GM12872 (cell line): ENCODE measurements at regions not wholly inside any gene's neighbourhood (a gene's known extent, or its start where the extent isn't known, plus 50 kb on each side); places are given as distances from the start of the nearest gene placed in this dataset.

ENCODE experiments used
- TF ChIP-seq, protein P1 (sequence below): IDR thresholded peaks from 3 replicates; pipeline ENCODE4 v1.5.1; 2011; ENCODE audit warnings: low read depth, mild to moderate bottlenecking, low read length, moderate library complexity; ENCODE audit not compliant: insufficient read depth

DNA sequence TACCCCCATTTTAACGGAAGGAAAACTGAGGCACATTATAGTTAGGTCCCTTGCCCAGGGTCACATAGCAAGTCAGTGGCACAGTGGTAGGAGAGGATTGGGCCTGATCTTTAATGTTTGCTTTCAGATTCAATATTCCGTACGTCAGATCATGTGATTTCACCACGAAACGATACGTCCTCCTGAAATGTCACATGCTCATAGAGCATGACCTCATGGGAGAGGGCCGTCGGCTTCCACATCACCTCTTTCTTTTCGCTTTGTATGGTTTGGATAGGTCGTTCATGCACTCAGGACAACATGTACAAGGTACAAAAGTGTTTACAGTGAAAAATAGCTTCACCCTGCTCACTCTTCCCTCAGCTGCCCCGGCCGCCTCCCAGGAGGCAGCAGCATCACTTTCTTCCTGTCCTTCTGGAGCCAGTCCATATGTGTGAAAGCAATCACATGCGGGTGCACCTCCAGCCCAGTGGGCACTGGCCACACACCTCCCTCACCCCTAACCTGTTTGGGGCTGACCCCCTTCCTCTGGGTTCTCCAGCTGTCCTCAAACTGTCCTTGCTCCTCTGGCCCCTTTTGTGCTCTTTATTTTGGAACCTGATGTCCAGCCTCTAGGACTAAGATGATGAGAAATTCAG, 199.9 kb downstream of the FOXL1 start:
- TF ChIP-seq, protein P1, sequence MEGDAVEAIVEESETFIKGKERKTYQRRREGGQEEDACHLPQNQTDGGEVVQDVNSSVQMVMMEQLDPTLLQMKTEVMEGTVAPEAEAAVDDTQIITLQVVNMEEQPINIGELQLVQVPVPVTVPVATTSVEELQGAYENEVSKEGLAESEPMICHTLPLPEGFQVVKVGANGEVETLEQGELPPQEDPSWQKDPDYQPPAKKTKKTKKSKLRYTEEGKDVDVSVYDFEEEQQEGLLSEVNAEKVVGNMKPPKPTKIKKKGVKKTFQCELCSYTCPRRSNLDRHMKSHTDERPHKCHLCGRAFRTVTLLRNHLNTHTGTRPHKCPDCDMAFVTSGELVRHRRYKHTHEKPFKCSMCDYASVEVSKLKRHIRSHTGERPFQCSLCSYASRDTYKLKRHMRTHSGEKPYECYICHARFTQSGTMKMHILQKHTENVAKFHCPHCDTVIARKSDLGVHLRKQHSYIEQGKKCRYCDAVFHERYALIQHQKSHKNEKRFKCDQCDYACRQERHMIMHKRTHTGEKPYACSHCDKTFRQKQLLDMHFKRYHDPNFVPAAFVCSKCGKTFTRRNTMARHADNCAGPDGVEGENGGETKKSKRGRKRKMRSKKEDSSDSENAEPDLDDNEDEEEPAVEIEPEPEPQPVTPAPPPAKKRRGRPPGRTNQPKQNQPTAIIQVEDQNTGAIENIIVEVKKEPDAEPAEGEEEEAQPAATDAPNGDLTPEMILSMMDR, result no peak

DNA sequence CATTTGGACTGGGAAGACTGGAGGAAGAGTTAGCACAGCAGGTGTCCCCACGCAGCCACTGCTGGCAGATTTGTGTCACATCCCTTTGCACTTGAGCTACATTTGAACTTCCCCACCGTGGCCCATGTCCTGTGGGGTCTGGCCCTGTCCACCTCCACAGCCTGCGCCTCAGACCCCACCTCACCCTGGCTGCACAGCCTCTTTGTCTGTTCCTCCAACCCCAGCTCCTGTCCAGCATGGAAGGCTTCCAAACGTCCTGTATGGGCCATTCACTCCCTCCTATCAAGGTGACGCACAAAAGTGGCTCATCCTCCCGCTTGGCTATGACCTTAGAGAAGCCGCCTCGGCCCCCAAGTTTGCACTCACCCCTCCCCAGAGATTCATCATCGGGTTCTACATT, 200.6 kb downstream of the FOXL1 start:
- TF ChIP-seq, protein P1, result no peak

DNA sequence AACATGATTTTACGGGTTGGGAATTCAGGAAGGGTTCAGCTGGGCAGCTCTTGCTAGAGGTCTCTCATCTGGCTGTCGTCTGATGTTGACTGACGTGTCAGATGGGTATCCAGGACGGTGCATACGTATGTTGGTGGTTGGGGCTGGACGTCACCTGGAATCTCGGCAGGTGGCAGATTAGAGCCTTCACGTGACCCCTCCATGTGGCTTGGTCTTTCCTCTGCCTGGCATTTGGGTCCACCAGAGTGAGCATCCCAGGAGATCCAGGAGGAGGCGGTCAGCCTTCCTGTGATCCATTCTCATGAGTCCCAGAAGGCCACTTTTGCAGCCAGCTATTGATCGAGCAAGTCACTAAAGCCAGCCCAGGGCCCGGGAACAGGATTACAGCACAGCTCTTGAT, 202.7 kb downstream of the FOXL1 start:
- TF ChIP-seq, protein P1, result no peak

DNA sequence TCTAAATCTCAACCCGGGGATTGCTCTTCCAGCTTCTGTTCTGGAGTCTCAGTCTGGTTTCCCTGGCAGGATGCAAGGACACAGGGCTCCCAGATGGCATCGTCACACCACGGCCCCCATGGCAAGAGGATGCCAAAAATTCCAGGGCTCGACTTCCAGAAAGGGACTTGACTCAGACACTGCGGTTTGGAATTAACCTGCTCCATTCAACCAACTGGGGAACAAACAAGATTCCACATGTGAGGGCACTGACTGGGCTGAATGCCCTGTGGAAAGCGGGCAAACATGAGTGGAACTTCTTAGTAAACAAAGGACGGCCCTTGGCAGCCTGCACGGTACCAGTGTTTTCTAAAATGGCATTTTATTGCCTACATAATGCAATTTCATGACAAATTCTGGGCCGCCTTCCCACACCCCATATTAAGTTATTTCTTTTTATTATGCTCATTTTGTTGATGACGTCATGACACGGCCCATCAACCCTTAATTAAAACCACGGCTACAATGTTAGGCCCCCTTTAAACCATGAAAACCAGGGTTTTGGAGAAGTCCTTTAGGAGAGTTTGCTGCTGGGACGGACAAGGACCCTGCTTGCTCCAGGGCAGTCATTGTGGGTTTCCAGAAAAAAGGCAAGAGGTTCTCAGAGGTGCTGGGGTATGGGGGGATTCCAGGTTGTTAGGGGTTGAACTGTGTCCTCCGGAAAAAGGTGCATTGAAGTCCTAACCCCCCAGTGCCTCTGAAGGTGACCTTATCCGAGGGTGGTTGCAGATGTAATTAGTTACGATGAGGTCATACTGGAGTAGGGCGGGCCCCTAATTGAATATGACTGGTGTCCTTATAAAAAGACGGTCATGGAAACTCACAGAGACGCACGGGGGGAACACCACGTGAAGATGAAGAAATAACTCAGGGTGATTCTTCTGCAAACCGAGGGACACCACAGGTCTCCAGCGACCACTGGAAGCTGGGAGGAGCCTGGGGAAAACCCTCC, 205.6 kb downstream of the FOXL1 start:
- TF ChIP-seq, protein P1, result no peak

DNA sequence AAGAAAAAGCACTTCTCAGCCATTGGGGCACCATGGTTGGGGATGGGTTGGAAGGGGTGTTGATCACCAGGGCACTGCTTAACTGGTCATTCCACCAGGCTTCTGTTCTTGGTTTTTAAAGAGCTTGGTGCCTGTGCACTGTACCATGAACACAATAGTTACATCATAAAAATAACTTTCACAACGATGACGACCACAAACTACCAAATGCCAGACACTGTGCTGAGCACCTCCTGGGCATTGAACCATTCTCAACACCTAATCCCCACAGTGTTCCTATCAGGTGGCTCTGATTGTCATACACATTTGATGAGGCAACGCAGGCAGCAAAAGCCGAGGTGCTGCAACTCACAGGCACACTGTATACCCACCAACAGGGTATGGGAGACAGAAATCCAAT, 208.0 kb downstream of the FOXL1 start:
- TF ChIP-seq, protein P1, result no peak

DNA sequence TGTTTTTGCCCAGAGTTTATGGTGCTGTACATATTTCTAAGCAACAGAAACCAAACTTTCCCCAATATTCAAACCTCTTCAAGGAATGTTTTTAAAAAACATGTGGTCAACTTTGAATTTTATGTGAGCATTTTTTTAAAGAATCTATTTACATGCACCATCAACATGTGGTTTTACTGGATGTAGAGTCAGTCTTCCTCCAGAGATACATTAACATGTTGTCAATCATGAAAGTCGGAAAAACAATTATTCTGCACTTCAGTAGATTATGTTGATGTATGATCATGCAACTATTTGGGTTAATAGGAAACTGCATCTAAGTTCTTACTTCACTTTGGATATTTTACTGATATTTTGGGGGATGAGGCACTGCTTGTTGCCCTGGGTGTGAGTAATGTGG, 208.6 kb downstream of the FOXL1 start:
- TF ChIP-seq, protein P1, result no peak

DNA sequence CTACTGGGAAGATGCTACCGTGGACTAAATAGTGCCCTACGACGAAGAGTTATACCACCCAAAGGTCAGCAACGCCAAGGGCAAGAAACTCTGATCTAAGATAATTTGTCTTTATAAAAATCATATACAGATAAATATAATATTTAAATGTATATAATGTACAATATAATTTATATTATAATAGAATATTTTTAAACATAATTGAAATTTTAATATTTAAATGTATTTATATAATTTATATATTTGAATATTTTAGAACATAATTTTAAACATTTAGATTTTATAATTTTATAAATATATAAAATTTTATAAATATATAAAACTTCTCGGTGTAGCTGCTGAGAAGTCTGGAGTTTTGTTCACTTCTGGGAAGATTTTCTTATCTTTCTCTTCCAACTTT, 209.2 kb downstream of the FOXL1 start:
- TF ChIP-seq, protein P1, result no peak
